Panc1 (cell line): ENCODE measurements at regions not wholly inside any gene's neighbourhood (a gene's known extent, or its start where the extent isn't known, plus 50 kb on each side); places are given as distances from the start of the nearest gene placed in this dataset.

Experiments used
- ATAC-seq: fragments of 200-7000 bp; cut with Tn5 transposase; 2 replicates; pipeline ENCODE4 v1.9.1; 2020; ENCODE audit warnings: mild to moderate bottlenecking, moderate library complexity
- BruUV-seq: library from RNA; stranded (reverse); fragments of 400-500 nt; replicated peaks from 2 replicates; lab custom pipeline; 2021; lab: Mats Ljungman, UMichigan
- CTCF ChIA-PET: fragments of 300-600 bp; sonication (Branson Sonifier 250); formaldehyde crosslinking; loops from one replicate; lab custom pipeline; 2022; ENCODE audit warnings: antibody characterized with exemption; lab: Charles Lee
- POLR2A ChIA-PET: fragments of 300-600 bp; sonication (Branson Sonifier 250); formaldehyde crosslinking; loops from one replicate; lab custom pipeline; 2022; ENCODE audit warnings: antibody characterized with exemption; lab: Charles Lee
- DNase-seq: peaks from one replicate; pipeline ENCODE4 v3.0.0-alpha.2; 2010; ENCODE audit warnings: low read depth, low spot score
- H3K27ac ChIP-seq: 2 replicates; pipeline ENCODE4 v1.5.1; 2011; ENCODE audit warnings: mild to moderate bottlenecking, low read length, inconsistent platforms
- H3K27me3 ChIP-seq: fragments of 200-500 bp; sonication (Bioruptor generic); 2 replicates; pipeline ENCODE4 v1.6.0; 2014; ENCODE audit warnings: low read length, inconsistent platforms; ENCODE audit not compliant: control insufficient read depth, insufficient read depth
- H3K36me3 ChIP-seq: fragments of 200-500 bp; sonication (Bioruptor generic); 2 replicates; pipeline ENCODE4 v1.5.1; 2014; ENCODE audit warnings: inconsistent platforms, mild to moderate bottlenecking, low read length, moderate library complexity; ENCODE audit not compliant: control insufficient read depth, insufficient read depth
- H3K4me1 ChIP-seq: 2 replicates; pipeline ENCODE4 v1.5.1; 2011; ENCODE audit warnings: inconsistent platforms, mild to moderate bottlenecking, low read length, moderate library complexity; ENCODE audit not compliant: control insufficient read depth, insufficient read depth
- H3K4me3 ChIP-seq, 2 experiments: 2 replicates each; pipeline ENCODE4 v1.5.1; 2011 to 2012; ENCODE audit warnings: low read depth in 2 of 2, low read length in 2 of 2, mild to moderate bottlenecking in 2 of 2, inconsistent platforms in 1 of 2, moderate library complexity in 1 of 2
- H3K9me3 ChIP-seq: fragments of 200-500 bp; sonication (Bioruptor generic); 2 replicates; pipeline ENCODE4 v1.5.1; 2014; ENCODE audit warnings: low read depth, mild to moderate bottlenecking, inconsistent platforms, low read length, moderate library complexity; ENCODE audit not compliant: control insufficient read depth, insufficient read depth
- POLR2AphosphoS5 ChIP-seq: IDR thresholded peaks from 2 replicates; pipeline ENCODE4 v1.6.1; 2012; ENCODE audit warnings: mild to moderate bottlenecking, low read depth, low read length, moderate library complexity
- SIN3A ChIP-seq: IDR thresholded peaks from 2 replicates; pipeline ENCODE4 v1.6.1; 2012; ENCODE audit warnings: low read depth, mild to moderate bottlenecking, low read length, moderate library complexity, borderline replicate concordance; ENCODE audit not compliant: insufficient read depth
- TCF7L2 ChIP-seq: IDR thresholded peaks from 2 replicates; pipeline ENCODE4 v1.6.1; 2011; ENCODE audit warnings: mild to moderate bottlenecking, low read depth, low read length, inconsistent platforms
- in situ Hi-C: cut with HindIII; loops from 2 replicates; pipeline ENCODE4 v1.10.0; 2016; ENCODE audit warnings: low sequenced_read_pairs, low pct_unique_long_range_greater_than_20kb
- intact Hi-C: fragments of 100-400 bp; cut with micrococcal nuclease; formaldehyde crosslinking; loops from one replicate; pipeline ENCODE4 v1.10.0; 2022; ENCODE audit not compliant: unreplicated experiment
- TF ChIP-seq, protein P1 (sequence below), 2 experiments: IDR thresholded peaks; 2 replicates each; pipeline ENCODE4 v1.6.1; 2011 to 2012; ENCODE audit warnings: low read depth in 2 of 2, control low read depth in 1 of 2, low read length in 1 of 2, mild to moderate bottlenecking in 1 of 2, moderate library complexity in 1 of 2; ENCODE audit not compliant: insufficient read depth in 1 of 2
- TF ChIP-seq, protein P2 (sequence below): fragments of 450-650 bp; IDR thresholded peaks from 2 replicates; pipeline ENCODE4 v1.5.1; 2017; ENCODE audit warnings: mild to moderate bottlenecking

DNA sequence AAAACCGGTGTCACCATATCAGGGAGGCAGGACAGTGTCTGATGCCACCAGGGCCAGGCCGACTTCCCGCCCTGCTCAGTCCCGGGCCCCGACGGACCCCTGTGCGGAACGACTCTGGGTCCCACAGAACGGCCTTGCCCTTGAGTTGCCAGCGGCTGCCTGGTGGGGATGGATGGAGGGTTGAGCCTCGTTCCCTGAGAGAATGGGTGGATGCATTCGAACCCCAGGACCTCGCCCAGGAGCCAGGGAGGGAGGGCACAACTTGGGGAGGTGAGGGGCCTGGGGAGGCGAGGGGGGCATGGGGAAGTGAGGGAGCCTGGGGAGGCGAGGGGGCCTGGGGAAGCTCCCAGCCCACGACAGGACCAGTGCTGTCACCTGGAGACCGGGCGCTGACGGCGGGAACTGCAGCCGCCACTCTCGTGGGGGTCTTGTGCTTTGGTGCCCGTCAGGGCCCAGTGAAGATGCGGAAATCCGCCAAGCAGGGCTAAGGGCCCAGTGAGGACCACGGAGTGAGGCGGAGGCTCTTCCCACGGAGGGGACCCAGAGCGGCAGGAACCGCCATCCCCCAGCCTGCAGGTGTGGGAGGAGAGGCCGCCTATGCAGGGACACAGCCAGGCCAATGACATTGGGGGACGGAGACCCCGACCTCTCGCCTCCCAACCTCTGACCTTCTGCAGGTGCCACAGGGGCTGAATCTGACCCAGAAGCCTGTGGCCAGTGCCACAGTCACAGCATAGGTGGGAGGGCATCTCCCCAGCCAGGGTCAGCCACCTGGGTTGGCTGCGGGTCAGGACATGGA lies 74.4 kb upstream of the GALNT9 start:
- no peak overlapping the region for H3K4me3 ChIP-seq
- ChIA-PET CTCF (no interaction called here), POLR2A (interaction anchor here (0.5 kb wide), 1 partner anchor 162 kb away, joined by 6 read pairs; no protein-coding TSS in a partner anchor)
- in situ Hi-C loops (no loop called here), intact Hi-C loops (loop anchor here (10.0 kb wide), 1 partner anchor 249 kb away; no protein-coding TSS in a partner anchor)
- ATAC-seq: no peak
- BruUV-seq: no TSS peak
- no peaks in the 10 kb centered on the region; the same call in 1 of the 2 replicates for H3K4me1 ChIP-seq
- H3K27me3 ChIP-seq: no peaks in the 10 kb centered on the region
- H3K9me3 ChIP-seq: no peaks in the 10 kb centered on the region
- no peak for DNase-seq
- TF ChIP-seq TCF7L2 (no peak), SIN3A (no peak), POLR2AphosphoS5 (no peak)
- TF ChIP-seq, protein P1, sequence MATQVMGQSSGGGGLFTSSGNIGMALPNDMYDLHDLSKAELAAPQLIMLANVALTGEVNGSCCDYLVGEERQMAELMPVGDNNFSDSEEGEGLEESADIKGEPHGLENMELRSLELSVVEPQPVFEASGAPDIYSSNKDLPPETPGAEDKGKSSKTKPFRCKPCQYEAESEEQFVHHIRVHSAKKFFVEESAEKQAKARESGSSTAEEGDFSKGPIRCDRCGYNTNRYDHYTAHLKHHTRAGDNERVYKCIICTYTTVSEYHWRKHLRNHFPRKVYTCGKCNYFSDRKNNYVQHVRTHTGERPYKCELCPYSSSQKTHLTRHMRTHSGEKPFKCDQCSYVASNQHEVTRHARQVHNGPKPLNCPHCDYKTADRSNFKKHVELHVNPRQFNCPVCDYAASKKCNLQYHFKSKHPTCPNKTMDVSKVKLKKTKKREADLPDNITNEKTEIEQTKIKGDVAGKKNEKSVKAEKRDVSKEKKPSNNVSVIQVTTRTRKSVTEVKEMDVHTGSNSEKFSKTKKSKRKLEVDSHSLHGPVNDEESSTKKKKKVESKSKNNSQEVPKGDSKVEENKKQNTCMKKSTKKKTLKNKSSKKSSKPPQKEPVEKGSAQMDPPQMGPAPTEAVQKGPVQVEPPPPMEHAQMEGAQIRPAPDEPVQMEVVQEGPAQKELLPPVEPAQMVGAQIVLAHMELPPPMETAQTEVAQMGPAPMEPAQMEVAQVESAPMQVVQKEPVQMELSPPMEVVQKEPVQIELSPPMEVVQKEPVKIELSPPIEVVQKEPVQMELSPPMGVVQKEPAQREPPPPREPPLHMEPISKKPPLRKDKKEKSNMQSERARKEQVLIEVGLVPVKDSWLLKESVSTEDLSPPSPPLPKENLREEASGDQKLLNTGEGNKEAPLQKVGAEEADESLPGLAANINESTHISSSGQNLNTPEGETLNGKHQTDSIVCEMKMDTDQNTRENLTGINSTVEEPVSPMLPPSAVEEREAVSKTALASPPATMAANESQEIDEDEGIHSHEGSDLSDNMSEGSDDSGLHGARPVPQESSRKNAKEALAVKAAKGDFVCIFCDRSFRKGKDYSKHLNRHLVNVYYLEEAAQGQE (IDR thresholded peaks at IDR 0.05; ENCODE audit: insufficient read depth in 1 of 2, low read depth in 2 of 2, low read length in 1 of 2): no peak
- TF ChIP-seq, protein P2, sequence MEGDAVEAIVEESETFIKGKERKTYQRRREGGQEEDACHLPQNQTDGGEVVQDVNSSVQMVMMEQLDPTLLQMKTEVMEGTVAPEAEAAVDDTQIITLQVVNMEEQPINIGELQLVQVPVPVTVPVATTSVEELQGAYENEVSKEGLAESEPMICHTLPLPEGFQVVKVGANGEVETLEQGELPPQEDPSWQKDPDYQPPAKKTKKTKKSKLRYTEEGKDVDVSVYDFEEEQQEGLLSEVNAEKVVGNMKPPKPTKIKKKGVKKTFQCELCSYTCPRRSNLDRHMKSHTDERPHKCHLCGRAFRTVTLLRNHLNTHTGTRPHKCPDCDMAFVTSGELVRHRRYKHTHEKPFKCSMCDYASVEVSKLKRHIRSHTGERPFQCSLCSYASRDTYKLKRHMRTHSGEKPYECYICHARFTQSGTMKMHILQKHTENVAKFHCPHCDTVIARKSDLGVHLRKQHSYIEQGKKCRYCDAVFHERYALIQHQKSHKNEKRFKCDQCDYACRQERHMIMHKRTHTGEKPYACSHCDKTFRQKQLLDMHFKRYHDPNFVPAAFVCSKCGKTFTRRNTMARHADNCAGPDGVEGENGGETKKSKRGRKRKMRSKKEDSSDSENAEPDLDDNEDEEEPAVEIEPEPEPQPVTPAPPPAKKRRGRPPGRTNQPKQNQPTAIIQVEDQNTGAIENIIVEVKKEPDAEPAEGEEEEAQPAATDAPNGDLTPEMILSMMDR: no peak
- no peaks in the 10 kb centered on the region for H3K36me3 ChIP-seq
- H3K27ac ChIP-seq: no peak overlapping the region

DNA sequence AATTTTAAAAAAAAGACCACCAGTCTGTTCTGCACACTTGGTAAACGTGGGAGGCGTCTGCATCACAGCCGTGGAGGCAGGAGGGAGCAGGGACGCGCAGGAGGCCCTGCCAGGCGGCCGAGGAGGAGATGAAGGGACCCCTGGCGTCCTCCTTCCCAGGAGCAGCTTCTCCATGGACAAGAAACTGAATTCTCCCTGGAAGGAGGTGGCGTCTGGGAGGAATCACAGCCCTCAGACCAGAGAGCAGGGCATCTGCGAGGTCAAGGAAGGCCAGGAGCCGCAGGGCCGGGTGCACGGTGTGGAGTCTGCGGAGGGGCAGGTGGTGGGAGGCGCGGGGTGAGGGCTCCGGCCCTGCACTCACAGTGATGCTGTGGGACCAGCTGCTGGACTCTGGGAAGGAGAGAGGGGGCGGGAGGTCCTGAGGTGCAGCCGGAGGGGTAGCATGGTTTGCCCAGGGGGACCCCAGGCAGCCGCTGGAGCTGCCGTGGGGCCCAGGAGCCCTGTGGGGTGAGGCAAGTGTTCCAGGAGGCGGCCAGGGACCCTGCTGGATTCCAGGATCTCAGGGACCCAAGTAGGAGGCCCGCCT lies 73.5 kb upstream of the GALNT9 start:
- H3K9me3 ChIP-seq: no peaks in the 10 kb centered on the region
- no peak overlapping the region for H3K4me3 ChIP-seq
- POLR2A ChIA-PET: no interaction called here
- BruUV-seq: no TSS peak
- intact Hi-C loops (loop anchor here (10.0 kb wide), 1 partner anchor 248 kb away; no protein-coding TSS in a partner anchor), in situ Hi-C loops (no loop called here)
- H3K27ac ChIP-seq: no peak overlapping the region
- H3K27me3 ChIP-seq: no peaks in the 10 kb centered on the region
- H3K36me3 ChIP-seq: no peaks in the 10 kb centered on the region
- CTCF ChIA-PET: no interaction called here
- ATAC-seq: no peak
- no peaks in the 10 kb centered on the region; the same call in 1 of the 2 replicates for H3K4me1 ChIP-seq
- TF ChIP-seq, protein P2: no peak
- TF ChIP-seq TCF7L2 (no peak), SIN3A (no peak), POLR2AphosphoS5 (no peak)
- TF ChIP-seq, protein P1 (IDR thresholded peaks at IDR 0.05; ENCODE audit: insufficient read depth in 1 of 2, low read depth in 2 of 2, low read length in 1 of 2): no peak
- DNase-seq: no peak
